ENCODE measurements at regions not wholly inside any gene's neighbourhood (a gene's known extent, or its start where the extent isn't known, plus 50 kb on each side); places are given as distances from the start of the nearest gene placed in this dataset.

DNA sequence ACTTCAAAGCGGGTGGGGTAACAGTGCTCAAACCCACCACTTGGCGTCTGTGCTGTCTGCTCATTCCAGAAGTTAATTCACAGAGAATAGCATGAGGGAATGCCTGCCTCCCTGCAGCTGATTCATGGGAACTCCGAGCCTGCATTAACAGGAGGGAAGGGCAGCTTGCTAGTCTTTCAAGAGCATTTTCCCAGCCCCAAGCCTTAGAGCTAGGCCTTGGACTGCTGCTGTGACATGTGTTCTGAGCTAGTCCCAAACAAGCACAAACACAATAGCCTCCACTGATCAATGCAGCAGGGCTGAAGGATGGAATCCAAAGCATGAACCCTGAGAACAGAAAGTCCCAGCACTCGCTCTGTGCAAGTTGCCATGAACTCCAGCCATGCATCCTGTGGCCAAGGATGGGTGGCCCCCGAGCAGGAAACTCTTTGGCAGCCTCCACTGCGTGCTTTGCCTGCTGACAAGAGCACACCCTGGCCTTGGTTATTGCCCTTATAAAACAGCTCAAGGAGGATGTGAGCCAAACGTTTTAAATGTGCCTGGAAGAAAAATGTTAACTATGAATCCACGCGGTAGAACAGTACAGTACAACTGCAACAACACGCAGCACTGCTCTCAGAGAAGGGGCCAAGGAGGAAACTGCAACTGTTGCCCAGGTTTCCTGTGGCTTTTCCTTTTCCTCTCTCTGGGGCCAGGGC lies 653.1 kb upstream of the KLF4 start:
- no peak for TF ChIP-seq CBX2 (IDR thresholded peaks at IDR 0.05; ENCODE audit: low read depth, low read length)
- TF ChIP-seq CBX2 (CRISPR knock-in tag; IDR thresholded peaks at IDR 0.05; ENCODE audit: low read depth): no peak
- no peak for TF ChIP-seq CTCF (CRISPR knock-in tag; IDR thresholded peaks at IDR 0.05)
- TF ChIP-seq ASH2L (IDR thresholded peaks at IDR 0.05; ENCODE audit: insufficient read length, low read depth, low read length): no peak
- TF ChIP-seq ATF7 (IDR thresholded peaks at IDR 0.05): no peak
- no peak for TF ChIP-seq ATF7 (CRISPR knock-in tag; IDR thresholded peaks at IDR 0.05)

Measured in HepG2 (cell line).